GM12878 (cell line): ENCODE measurements at regions not wholly inside any gene's neighbourhood (a gene's known extent, or its start where the extent isn't known, plus 50 kb on each side); places are given as distances from the start of the nearest gene placed in this dataset.

ENCODE experiments used
- BCL11A ChIP-seq: IDR thresholded peaks from 2 replicates; pipeline ENCODE4 v1.6.1; 2011; ENCODE audit warnings: low read depth, low read length
- CEBPB ChIP-seq, 2 experiments: fragments of 150-350 bp in 1 of 2; IDR thresholded peaks; 2 replicates each; pipeline ENCODE4 v1.6.1; 2012 to 2014; ENCODE audit warnings: low read depth in 2 of 2, low read length in 2 of 2, borderline replicate concordance in 1 of 2, inconsistent platforms in 1 of 2
- CREM ChIP-seq: IDR thresholded peaks from 2 replicates; pipeline ENCODE4 v1.6.1; 2014; ENCODE audit warnings: antibody characterized with exemption, low read depth
- HDGF ChIP-seq: fragments of 450-650 bp; IDR thresholded peaks from 2 replicates; pipeline ENCODE4 v1.6.1; 2016; ENCODE audit warnings: antibody characterized with exemption
- MTA3 ChIP-seq: IDR thresholded peaks from 2 replicates; pipeline ENCODE4 v1.6.1; 2012; ENCODE audit warnings: low read length, inconsistent platforms, borderline replicate concordance
- NR2C1 ChIP-seq: fragments of 450-650 bp; IDR thresholded peaks from 2 replicates; pipeline ENCODE4 v1.6.1; 2017; ENCODE audit warnings: antibody characterized with exemption, mild to moderate bottlenecking, moderate library complexity
- NR2C2 ChIP-seq: IDR thresholded peaks from 2 replicates; pipeline ENCODE4 v1.6.1; 2011; ENCODE audit warnings: borderline replicate concordance, low read depth; ENCODE audit not compliant: control insufficient read depth, insufficient read length
- NRF1 ChIP-seq: conservative IDR thresholded peaks from 2 replicates; pipeline ENCODE4 v1.6.1; 2011; ENCODE audit warnings: mild to moderate bottlenecking, low read depth, low read length, improper control_type of control experiment
- PML ChIP-seq: IDR thresholded peaks from 2 replicates; pipeline ENCODE4 v1.6.1; 2012; ENCODE audit warnings: low read length, inconsistent platforms
- RAD21 ChIP-seq: IDR thresholded peaks from 2 replicates; pipeline ENCODE4 v1.6.1; 2011; ENCODE audit warnings: mild to moderate bottlenecking, low read depth, low read length, moderate library complexity; ENCODE audit not compliant: insufficient read depth
- RB1 ChIP-seq: fragments of 450-650 bp; formaldehyde crosslinking; IDR thresholded peaks from 2 replicates; pipeline ENCODE4 v1.6.1; 2017; ENCODE audit warnings: mild to moderate bottlenecking, borderline replicate concordance
- WRNIP1 ChIP-seq: IDR thresholded peaks from 2 replicates; pipeline ENCODE4 v1.6.1; 2011; ENCODE audit warnings: low read depth, low read length, improper control_type of control experiment, borderline replicate concordance
- ZNF207 ChIP-seq: fragments of 450-650 bp; IDR thresholded peaks from 2 replicates; pipeline ENCODE4 v1.6.1; 2014; ENCODE audit warnings: antibody characterized with exemption, mild to moderate bottlenecking, borderline replicate concordance
- TF ChIP-seq, protein P1 (sequence below): fragments of 450-650 bp; IDR thresholded peaks from 2 replicates; pipeline ENCODE4 v1.6.1; 2017; ENCODE audit warnings: mild to moderate bottlenecking, moderate library complexity
- TF ChIP-seq, protein P2 (sequence below): fragments of 450-650 bp; IDR thresholded peaks from 2 replicates; pipeline ENCODE4 v1.6.1; 2014; ENCODE audit warnings: mild to moderate bottlenecking
- TF ChIP-seq, protein P3 (sequence below): IDR thresholded peaks from 2 replicates; pipeline ENCODE4 v1.6.1; 2012; ENCODE audit warnings: mild to moderate bottlenecking, low read depth, low read length
- TF ChIP-seq, protein P4 (sequence below): IDR thresholded peaks from 2 replicates; pipeline ENCODE4 v1.6.1; 2011; ENCODE audit warnings: borderline replicate concordance, low read depth, mild to moderate bottlenecking, moderate library complexity, low read length; ENCODE audit not compliant: insufficient read depth, poor library complexity, severe bottlenecking

DNA sequence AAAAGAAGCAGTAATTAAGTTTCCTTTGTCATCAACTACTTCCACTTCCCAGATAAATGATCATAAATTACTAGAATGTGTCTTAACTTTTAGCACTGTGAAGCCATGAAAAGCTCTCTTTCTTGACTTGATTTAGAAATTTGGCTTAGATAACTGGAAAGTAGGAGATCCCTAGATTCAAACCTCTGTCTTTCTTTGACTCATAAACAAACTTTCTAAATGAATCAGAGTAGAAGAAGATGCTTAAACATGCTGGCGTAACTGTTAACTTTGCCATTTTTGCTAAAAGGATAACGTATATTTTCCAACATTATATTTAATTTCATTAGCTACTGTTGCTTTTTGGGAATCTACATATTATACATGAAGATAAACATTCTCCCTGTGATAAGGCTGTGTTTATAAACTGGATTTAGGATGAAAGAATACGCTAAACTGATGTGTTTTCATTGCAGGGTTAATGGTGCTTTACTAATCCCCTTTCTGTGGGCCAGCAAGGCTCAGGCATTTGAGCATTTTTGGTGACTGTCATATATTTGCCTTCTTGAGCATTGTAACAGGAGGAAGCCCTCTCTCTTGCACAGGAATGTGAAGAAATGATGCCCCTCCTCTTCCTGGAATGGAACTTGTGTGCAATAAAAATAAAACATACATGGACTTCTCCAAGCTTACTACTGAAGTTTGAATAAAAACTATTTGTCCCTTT, 301.4 kb downstream of the BMP4 start (continued):
- TF ChIP-seq MTA3 (0 out of 2 replicates have a peak, but pooled peaks have one; percentile 55), NRF1 (no peak), PML (no peak), HDGF (no peak), BCL11A (no peak), NR2C1 (no peak), ZNF207 (no peak), RAD21 (no peak), RB1 (no peak), WRNIP1 (no peak), CREM (0 out of 2 replicates have a peak, but pooled peaks have one; percentile 27), NR2C2 (no peak), CEBPB (IDR thresholded peaks at IDR 0.05; ENCODE audit: borderline replicate concordance in 1 of 2, low read depth in 2 of 2, low read length in 2 of 2) (no peak)
- TF ChIP-seq, protein P1, sequence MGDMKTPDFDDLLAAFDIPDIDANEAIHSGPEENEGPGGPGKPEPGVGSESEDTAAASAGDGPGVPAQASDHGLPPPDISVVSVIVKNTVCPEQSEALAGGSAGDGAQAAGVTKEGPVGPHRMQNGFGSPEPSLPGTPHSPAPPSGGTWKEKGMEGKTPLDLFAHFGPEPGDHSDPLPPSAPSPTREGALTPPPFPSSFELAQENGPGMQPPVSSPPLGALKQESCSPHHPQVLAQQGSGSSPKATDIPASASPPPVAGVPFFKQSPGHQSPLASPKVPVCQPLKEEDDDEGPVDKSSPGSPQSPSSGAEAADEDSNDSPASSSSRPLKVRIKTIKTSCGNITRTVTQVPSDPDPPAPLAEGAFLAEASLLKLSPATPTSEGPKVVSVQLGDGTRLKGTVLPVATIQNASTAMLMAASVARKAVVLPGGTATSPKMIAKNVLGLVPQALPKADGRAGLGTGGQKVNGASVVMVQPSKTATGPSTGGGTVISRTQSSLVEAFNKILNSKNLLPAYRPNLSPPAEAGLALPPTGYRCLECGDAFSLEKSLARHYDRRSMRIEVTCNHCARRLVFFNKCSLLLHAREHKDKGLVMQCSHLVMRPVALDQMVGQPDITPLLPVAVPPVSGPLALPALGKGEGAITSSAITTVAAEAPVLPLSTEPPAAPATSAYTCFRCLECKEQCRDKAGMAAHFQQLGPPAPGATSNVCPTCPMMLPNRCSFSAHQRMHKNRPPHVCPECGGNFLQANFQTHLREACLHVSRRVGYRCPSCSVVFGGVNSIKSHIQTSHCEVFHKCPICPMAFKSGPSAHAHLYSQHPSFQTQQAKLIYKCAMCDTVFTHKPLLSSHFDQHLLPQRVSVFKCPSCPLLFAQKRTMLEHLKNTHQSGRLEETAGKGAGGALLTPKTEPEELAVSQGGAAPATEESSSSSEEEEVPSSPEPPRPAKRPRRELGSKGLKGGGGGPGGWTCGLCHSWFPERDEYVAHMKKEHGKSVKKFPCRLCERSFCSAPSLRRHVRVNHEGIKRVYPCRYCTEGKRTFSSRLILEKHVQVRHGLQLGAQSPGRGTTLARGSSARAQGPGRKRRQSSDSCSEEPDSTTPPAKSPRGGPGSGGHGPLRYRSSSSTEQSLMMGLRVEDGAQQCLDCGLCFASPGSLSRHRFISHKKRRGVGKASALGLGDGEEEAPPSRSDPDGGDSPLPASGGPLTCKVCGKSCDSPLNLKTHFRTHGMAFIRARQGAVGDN: no peak
- TF ChIP-seq, protein P2, sequence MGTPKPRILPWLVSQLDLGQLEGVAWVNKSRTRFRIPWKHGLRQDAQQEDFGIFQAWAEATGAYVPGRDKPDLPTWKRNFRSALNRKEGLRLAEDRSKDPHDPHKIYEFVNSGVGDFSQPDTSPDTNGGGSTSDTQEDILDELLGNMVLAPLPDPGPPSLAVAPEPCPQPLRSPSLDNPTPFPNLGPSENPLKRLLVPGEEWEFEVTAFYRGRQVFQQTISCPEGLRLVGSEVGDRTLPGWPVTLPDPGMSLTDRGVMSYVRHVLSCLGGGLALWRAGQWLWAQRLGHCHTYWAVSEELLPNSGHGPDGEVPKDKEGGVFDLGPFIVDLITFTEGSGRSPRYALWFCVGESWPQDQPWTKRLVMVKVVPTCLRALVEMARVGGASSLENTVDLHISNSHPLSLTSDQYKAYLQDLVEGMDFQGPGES: no peak
- TF ChIP-seq, protein P3, sequence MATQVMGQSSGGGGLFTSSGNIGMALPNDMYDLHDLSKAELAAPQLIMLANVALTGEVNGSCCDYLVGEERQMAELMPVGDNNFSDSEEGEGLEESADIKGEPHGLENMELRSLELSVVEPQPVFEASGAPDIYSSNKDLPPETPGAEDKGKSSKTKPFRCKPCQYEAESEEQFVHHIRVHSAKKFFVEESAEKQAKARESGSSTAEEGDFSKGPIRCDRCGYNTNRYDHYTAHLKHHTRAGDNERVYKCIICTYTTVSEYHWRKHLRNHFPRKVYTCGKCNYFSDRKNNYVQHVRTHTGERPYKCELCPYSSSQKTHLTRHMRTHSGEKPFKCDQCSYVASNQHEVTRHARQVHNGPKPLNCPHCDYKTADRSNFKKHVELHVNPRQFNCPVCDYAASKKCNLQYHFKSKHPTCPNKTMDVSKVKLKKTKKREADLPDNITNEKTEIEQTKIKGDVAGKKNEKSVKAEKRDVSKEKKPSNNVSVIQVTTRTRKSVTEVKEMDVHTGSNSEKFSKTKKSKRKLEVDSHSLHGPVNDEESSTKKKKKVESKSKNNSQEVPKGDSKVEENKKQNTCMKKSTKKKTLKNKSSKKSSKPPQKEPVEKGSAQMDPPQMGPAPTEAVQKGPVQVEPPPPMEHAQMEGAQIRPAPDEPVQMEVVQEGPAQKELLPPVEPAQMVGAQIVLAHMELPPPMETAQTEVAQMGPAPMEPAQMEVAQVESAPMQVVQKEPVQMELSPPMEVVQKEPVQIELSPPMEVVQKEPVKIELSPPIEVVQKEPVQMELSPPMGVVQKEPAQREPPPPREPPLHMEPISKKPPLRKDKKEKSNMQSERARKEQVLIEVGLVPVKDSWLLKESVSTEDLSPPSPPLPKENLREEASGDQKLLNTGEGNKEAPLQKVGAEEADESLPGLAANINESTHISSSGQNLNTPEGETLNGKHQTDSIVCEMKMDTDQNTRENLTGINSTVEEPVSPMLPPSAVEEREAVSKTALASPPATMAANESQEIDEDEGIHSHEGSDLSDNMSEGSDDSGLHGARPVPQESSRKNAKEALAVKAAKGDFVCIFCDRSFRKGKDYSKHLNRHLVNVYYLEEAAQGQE: no peak
- TF ChIP-seq, protein P4, sequence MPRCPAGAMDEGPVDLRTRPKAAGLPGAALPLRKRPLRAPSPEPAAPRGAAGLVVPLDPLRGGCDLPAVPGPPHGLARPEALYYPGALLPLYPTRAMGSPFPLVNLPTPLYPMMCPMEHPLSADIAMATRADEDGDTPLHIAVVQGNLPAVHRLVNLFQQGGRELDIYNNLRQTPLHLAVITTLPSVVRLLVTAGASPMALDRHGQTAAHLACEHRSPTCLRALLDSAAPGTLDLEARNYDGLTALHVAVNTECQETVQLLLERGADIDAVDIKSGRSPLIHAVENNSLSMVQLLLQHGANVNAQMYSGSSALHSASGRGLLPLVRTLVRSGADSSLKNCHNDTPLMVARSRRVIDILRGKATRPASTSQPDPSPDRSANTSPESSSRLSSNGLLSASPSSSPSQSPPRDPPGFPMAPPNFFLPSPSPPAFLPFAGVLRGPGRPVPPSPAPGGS: no peak
